H1 (cell line): ENCODE measurements at regions not wholly inside any gene's neighbourhood (a gene's known extent, or its start where the extent isn't known, plus 50 kb on each side); places are given as distances from the start of the nearest gene placed in this dataset.
A peak's percentile ranks its signal among the peaks of the same experiment; 100 is the strongest.

Experiments used
- CTCF ChIA-PET: fragments of 300-600 bp; sonication (Branson Sonifier 250); formaldehyde crosslinking; loops from one replicate; lab custom pipeline; 2021; ENCODE audit not compliant: partially characterized antibody; lab: Charles Lee
- POLR2A ChIA-PET: fragments of 300-600 bp; sonication (Branson Sonifier 250); formaldehyde crosslinking; loops from one replicate; lab custom pipeline; 2021; ENCODE audit warnings: inconsistent platforms; ENCODE audit not compliant: partially characterized antibody; lab: Charles Lee
- DNase-seq, 2 experiments: peaks; one replicate each; pipeline versions ENCODE4 v3.0.0 to v3.0.0-alpha.2; 2010 to 2022; ENCODE audit warnings: low spot score in 2 of 2, low read depth in 1 of 2, mixed read lengths in 1 of 2
- FAIRE-seq: peaks from 2 replicates; lab custom pipeline; 2011; peaks lifted over from hg19 to GRCh38; lab: Jason Lieb, UNC
- H2AFZ ChIP-seq: 2 replicates; pipeline ENCODE4 v1.8.1; 2012; ENCODE audit warnings: low read length, inconsistent platforms
- H2AK5ac ChIP-seq: 2 replicates; pipeline ENCODE4 v1.6.1; 2013; ENCODE audit warnings: low read depth, low read length
- H2BK120ac ChIP-seq: replicated peaks from 2 replicates; pipeline ENCODE3; 2013; ENCODE audit warnings: low read depth, low read length, inconsistent platforms
- H2BK12ac ChIP-seq: 2 replicates; pipeline ENCODE4 v1.6.1; 2013; ENCODE audit warnings: low read depth, low read length
- H2BK15ac ChIP-seq: 2 replicates; pipeline ENCODE4 v1.6.1; 2013; ENCODE audit warnings: low read length
- H2BK20ac ChIP-seq: 2 replicates; pipeline ENCODE4 v1.6.1; 2013; ENCODE audit warnings: low read length
- H2BK5ac ChIP-seq: 2 replicates; pipeline ENCODE4 v1.6.1; 2013; ENCODE audit warnings: low read depth, low read length
- H3K14ac ChIP-seq: 2 replicates; pipeline ENCODE4 v1.6.1; 2013; ENCODE audit warnings: inconsistent platforms; ENCODE audit not compliant: insufficient read length
- H3K18ac ChIP-seq: 2 replicates; pipeline ENCODE4 v1.6.1; 2013; ENCODE audit warnings: low read length; ENCODE audit errors: extremely low read depth
- H3K23ac ChIP-seq: 2 replicates; pipeline ENCODE4 v1.6.1; 2013; ENCODE audit warnings: inconsistent platforms; ENCODE audit not compliant: insufficient read length
- H3K23me2 ChIP-seq: 2 replicates; pipeline ENCODE4 v1.6.1; 2013; ENCODE audit warnings: low read depth, low read length
- H3K27ac ChIP-seq: 2 replicates; pipeline ENCODE4 v1.6.1; 2011; ENCODE audit warnings: low read depth, low read length, inconsistent platforms
- H3K27me3 ChIP-seq, 4 experiments: replicated peaks in 1 of 4; 1 replicate in 1 of 4; 2 replicates in 3 of 4; pipeline versions ENCODE4 v1.6.1 to v1.8.1; 2011 to 2013; ENCODE audit warnings: low read length in 3 of 4, mild to moderate bottlenecking in 3 of 4, inconsistent platforms in 2 of 4, mixed read lengths in 2 of 4, moderate library complexity in 1 of 4; ENCODE audit not compliant: control insufficient read depth in 3 of 4, insufficient read depth in 3 of 4; ENCODE audit errors: extremely low read depth in 1 of 4
- H3K36me3 ChIP-seq, 4 experiments: 2 replicates each; pipeline versions ENCODE4 v1.6.1 to v1.8.1; 2011 to 2013; ENCODE audit warnings: mild to moderate bottlenecking in 4 of 4, low read length in 3 of 4, moderate library complexity in 2 of 4, control low read depth in 1 of 4, inconsistent platforms in 1 of 4; ENCODE audit not compliant: insufficient read depth in 4 of 4, control insufficient read depth in 2 of 4
- H3K4ac ChIP-seq: replicated peaks from 2 replicates; pipeline ENCODE3; 2013; ENCODE audit warnings: low read length, low read depth, mixed read lengths, inconsistent platforms; ENCODE audit not compliant: insufficient read length
- H3K4me1 ChIP-seq, 4 experiments: replicated peaks in 1 of 4; 1 replicate in 1 of 4; 2 replicates in 3 of 4; pipeline versions ENCODE4 v1.6.1 to v1.8.1; 2011 to 2013; ENCODE audit warnings: low read length in 3 of 4, inconsistent platforms in 2 of 4, mixed read lengths in 1 of 4; ENCODE audit not compliant: insufficient read depth in 4 of 4, control insufficient read depth in 3 of 4
- H3K4me2 ChIP-seq, 2 experiments: 2 replicates each; pipeline versions ENCODE4 v1.6.1 to v1.8.1; 2011 to 2013; ENCODE audit warnings: low read depth in 2 of 2, low read length in 2 of 2, control low read depth in 1 of 2, inconsistent platforms in 1 of 2, mild to moderate bottlenecking in 1 of 2; ENCODE audit not compliant: insufficient read depth in 1 of 2
- H3K4me3 ChIP-seq, 4 experiments: fragments of 200-600, 300-600 bp in 1 of 4; sonication (generic), shearing (Covaris generic), sonication (Bioruptor Twin) in 1 of 4; 2 replicates each; pipeline versions ENCODE4 v1.5.1 to v1.8.1; 2011 to 2016; ENCODE audit warnings: low read length in 4 of 4, low read depth in 3 of 4, control low read depth in 2 of 4, inconsistent platforms in 2 of 4, mild to moderate bottlenecking in 2 of 4, mixed read lengths in 1 of 4, moderate library complexity in 1 of 4; ENCODE audit not compliant: insufficient read depth in 2 of 4; ENCODE audit errors: extremely low read depth in 1 of 4
- H3K56ac ChIP-seq: replicated peaks from 2 replicates; pipeline ENCODE3; 2013; ENCODE audit warnings: low read depth, mild to moderate bottlenecking, mixed read lengths, low read length, inconsistent platforms; ENCODE audit not compliant: insufficient read length
- H3K79me1 ChIP-seq: 2 replicates; pipeline ENCODE4 v1.6.1; 2013; ENCODE audit warnings: low read depth, low read length, control low read depth
- H3K79me2 ChIP-seq, 2 experiments: 2 replicates each; pipeline versions ENCODE4 v1.6.1 to v1.8.1; 2012 to 2013; ENCODE audit warnings: low read length in 2 of 2, mild to moderate bottlenecking in 2 of 2, inconsistent platforms in 1 of 2; ENCODE audit not compliant: insufficient read depth in 2 of 2, control insufficient read depth in 1 of 2
- H3K9ac ChIP-seq, 4 experiments: replicated peaks in 1 of 4; 1 replicate in 1 of 4; 2 replicates in 3 of 4; pipeline versions ENCODE4 v1.6.1 to v1.8.1; 2011 to 2013; ENCODE audit warnings: low read depth in 3 of 4, low read length in 3 of 4, control low read depth in 2 of 4, mild to moderate bottlenecking in 2 of 4, moderate library complexity in 2 of 4, inconsistent platforms in 1 of 4; ENCODE audit errors: extremely low read depth in 1 of 4
- H3K9me3 ChIP-seq, 2 experiments: 2 replicates each; pipeline versions ENCODE4 v1.6.1 to v1.8.1; 2012 to 2013; ENCODE audit warnings: mild to moderate bottlenecking in 2 of 2, moderate library complexity in 2 of 2, control low read depth in 1 of 2, inconsistent platforms in 1 of 2, low read depth in 1 of 2, low read length in 1 of 2, mixed read lengths in 1 of 2; ENCODE audit not compliant: insufficient read depth in 2 of 2
- H4K20me1 ChIP-seq, 2 experiments: replicated peaks in 1 of 2; 2 replicates each; pipeline versions ENCODE3 to v1.8.1; 2011 to 2013; ENCODE audit warnings: inconsistent platforms in 2 of 2, low read length in 2 of 2, mild to moderate bottlenecking in 1 of 2; ENCODE audit not compliant: insufficient read depth in 2 of 2, control insufficient read depth in 1 of 2
- H4K5ac ChIP-seq: 2 replicates; pipeline ENCODE4 v1.6.1; 2013; ENCODE audit warnings: low read length, low read depth, mixed read lengths, inconsistent platforms; ENCODE audit not compliant: insufficient read length
- H4K8ac ChIP-seq: 2 replicates; pipeline ENCODE4 v1.8.0; 2013; ENCODE audit warnings: mild to moderate bottlenecking, moderate library complexity, low read length, inconsistent platforms; ENCODE audit not compliant: insufficient read depth; ENCODE audit errors: extremely low read depth
- H4K91ac ChIP-seq: replicated peaks from 2 replicates; pipeline ENCODE3; 2013; ENCODE audit warnings: low read length, mixed read lengths, inconsistent platforms; ENCODE audit not compliant: insufficient read length
- CEBPB ChIP-seq: IDR thresholded peaks from 2 replicates; pipeline ENCODE4 v1.6.1; 2012; ENCODE audit warnings: low read depth, low read length
- EZH2 ChIP-seq: fragments of 200-600 bp; sonication (generic); IDR thresholded peaks from 2 replicates; pipeline ENCODE4 v1.7.1; 2012; ENCODE audit warnings: low read depth, mild to moderate bottlenecking, moderate library complexity, low read length, inconsistent platforms; ENCODE audit not compliant: severe bottlenecking
- GABPA ChIP-seq: IDR thresholded peaks from 2 replicates; pipeline ENCODE4 v1.6.1; 2011; ENCODE audit warnings: mild to moderate bottlenecking, low read length, moderate library complexity, borderline replicate concordance; ENCODE audit not compliant: insufficient read depth
- KDM4A ChIP-seq: IDR thresholded peaks from one replicate; pipeline ENCODE4 v1.7.1; 2012; ENCODE audit warnings: low read depth, mild to moderate bottlenecking, moderate library complexity, low read length, inconsistent platforms; ENCODE audit not compliant: severe bottlenecking
- MAFK ChIP-seq: IDR thresholded peaks from 2 replicates; pipeline ENCODE4 v1.6.1; 2012; ENCODE audit warnings: low read depth, mild to moderate bottlenecking, improper control_type of control experiment, low read length
- POLR2A ChIP-seq, 2 experiments: IDR thresholded peaks; 1 replicate in 1 of 2; 2 replicates in 1 of 2; pipeline ENCODE4 v1.6.1; 2011; ENCODE audit warnings: low read depth in 2 of 2, low read length in 2 of 2, mild to moderate bottlenecking in 2 of 2; ENCODE audit errors: control extremely low read depth in 1 of 2
- RFX5 ChIP-seq: IDR thresholded peaks from 2 replicates; pipeline ENCODE4 v1.6.1; 2011; ENCODE audit warnings: low read depth, low read length, improper control_type of control experiment, borderline replicate concordance
- SP1 ChIP-seq: IDR thresholded peaks from 2 replicates; pipeline ENCODE4 v1.6.1; 2011; ENCODE audit warnings: low read depth, low read length
- TBP ChIP-seq: IDR thresholded peaks from 2 replicates; pipeline ENCODE4 v1.6.1; 2011; ENCODE audit warnings: low read depth, low read length, improper control_type of control experiment
- WGBS, 2 experiments: shearing (Covaris generic) in 1 of 2; methylation state at CpG; one replicate each; pipeline versions ENCODE4 v1.1.6 to v1.1.7; 2013 to 2015; ENCODE audit warnings: low lambda C conversion rate in 2 of 2, mixed read lengths in 2 of 2, inconsistent platforms in 1 of 2, low coverage in 1 of 2, missing lambda C conversion rate in 1 of 2; ENCODE audit not compliant: insufficient replicate concordance in 2 of 2, insufficient coverage in 1 of 2, insufficient read length in 1 of 2; ENCODE audit errors: extremely low coverage in 1 of 2, missing lambda C conversion rate in 1 of 2; 5-methylcytosine and 5-hydroxymethylcytosine counted together
- TF ChIP-seq, protein P1 (sequence below): IDR thresholded peaks from 2 replicates; pipeline ENCODE4 v1.6.1; 2012; ENCODE audit warnings: inconsistent platforms

- ChIA-PET POLR2A (no interaction called here), CTCF (no interaction called here)
- Histone ChIP-seq H2BK5ac (no peak overlapping the region; the same call in 1 of the 2 replicates), H3K27me3 (no peaks in the 10 kb centered on the region), H4K91ac (no peak overlapping the region), H3K79me1 (no peaks in the 10 kb centered on the region), H3K56ac (no peak overlapping the region), H2AK5ac (no peak overlapping the region), H3K4me1 (peaks cover 0 to 5% (median 2%) of the 10 kb centered on the region in 4 experiments; a peak in 3 of 7 replicates), H2BK20ac (no peak overlapping the region), H2BK15ac (no peak overlapping the region), H3K14ac (no peak overlapping the region), H3K4me3 (no peak overlapping the region), H3K9ac (no peak overlapping the region), H4K5ac (no peak overlapping the region), H3K23me2 (no peaks in the 10 kb centered on the region), H3K18ac (no peak overlapping the region), H3K23ac (no peak overlapping the region), H4K8ac (no peak overlapping the region), H3K27ac (no peak overlapping the region), H2BK120ac (no peak overlapping the region), H3K79me2 (no peaks in the 10 kb centered on the region), H3K4ac (no peak overlapping the region), H3K9me3 (no peaks in the 10 kb centered on the region), H4K20me1 (no peaks in the 10 kb centered on the region), H2AFZ (no peak overlapping the region), H2BK12ac (peak overlapping the region; percentile 29; the same call in 1 of the 2 replicates), H3K4me2 (peak overlapping the region; percentile 29 to 47; a peak in 3 of 4 replicates), H3K36me3 (no peaks in the 10 kb centered on the region)
- FAIRE-seq, result peak; percentile 19
- DNase-seq, result peak in 1 of 2 experiments; percentile 15
- 86% methylated on average over 3 of the region's 3 CpGs; no CpG with 5 or more reads in 1 of the 2 experiments for WGBS, 2 experiments
- TF ChIP-seq, protein P1, sequence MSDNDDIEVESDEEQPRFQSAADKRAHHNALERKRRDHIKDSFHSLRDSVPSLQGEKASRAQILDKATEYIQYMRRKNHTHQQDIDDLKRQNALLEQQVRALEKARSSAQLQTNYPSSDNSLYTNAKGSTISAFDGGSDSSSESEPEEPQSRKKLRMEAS, result no peak
- TF ChIP-seq EZH2 (no peak), RFX5 (no peak), SP1 (no peak), CEBPB (no peak), TBP (no peak), MAFK (no peak), GABPA (no peak), KDM4A (no peak), POLR2A (IDR thresholded peaks at IDR 0.05; ENCODE audit: control extremely low read depth in 1 of 2, low read depth in 2 of 2, low read length in 2 of 2) (no peak)
Measured at GRCh38 chr17:69870751-69871199, 204.2 kb upstream of the KCNJ16 start.
